GM10847 (cell line): ENCODE measurements at regions not wholly inside any gene's neighbourhood (a gene's known extent, or its start where the extent isn't known, plus 50 kb on each side); places are given as distances from the start of the nearest gene placed in this dataset.

Source experiments
- POLR2A ChIP-seq: IDR thresholded peaks from 2 replicates; pipeline ENCODE4 v1.6.1; 2011; ENCODE audit not compliant: insufficient read length; ENCODE audit errors: extremely low read depth

DNA sequence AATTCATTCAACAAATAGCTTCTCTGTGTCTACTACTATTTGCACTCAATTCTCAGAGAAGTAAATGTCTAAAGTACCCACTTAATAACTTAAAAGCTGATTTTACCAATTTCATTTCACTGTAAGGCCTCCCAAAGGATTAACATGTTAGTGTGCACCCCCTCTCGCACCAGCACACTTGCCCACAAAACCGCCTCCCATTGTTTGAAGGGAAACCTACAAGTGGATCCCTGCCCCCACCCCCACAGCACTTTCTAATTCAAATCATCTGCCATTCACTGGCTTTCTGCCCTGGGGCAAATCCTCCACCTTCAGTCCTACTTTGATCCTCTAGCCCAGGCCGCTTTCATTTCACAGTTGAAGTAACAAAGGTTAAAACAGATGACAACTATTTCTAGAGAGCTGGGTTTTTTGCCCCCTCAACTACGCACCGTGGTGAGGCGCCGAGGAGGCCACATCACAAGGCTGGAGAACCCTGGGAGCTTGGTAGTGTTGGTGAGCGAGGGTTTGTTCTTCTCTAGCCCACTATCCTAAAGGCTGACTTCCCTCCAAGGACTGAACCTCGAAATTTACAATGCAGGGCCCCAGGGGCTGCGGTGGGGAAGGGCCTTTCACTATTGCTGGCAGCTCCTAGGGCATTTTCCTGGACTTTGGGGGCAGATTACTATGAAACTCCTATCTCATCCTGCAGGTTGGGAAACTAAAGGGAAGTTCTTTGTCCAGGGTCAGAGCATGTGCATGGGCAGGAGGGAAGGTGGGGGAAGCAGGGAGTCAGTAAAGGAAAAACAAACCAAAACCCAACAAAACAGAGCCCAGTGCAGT lies 517.4 kb upstream of the ZMIZ1 start:
- no peak for TF ChIP-seq POLR2A

DNA sequence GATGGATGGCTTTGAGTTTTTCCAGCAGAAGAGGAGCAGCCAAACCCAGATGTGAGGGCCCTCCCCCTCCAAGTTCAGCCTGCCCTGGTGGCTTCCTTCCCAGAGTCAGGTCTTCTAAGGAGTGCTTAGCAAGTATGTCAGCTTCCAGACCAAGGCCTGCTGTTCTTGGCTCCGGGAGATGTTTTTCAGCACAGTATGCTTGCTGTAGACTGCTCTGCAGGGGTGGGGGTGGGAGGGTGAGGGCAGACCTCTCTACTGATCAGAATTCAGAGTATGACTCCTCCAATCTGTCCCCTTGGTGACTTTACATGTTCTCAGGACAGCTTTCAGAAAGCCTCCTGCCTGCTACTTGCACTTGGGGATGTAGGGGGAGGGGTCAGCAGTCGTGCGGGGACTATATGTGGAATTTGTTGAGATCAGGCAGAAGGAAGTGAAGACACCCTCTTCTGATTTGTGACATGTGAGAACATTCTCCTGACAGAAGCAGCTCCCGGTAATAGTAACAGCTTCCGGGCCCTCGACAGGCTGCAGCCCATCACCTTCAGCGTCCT lies 516.4 kb upstream of the ZMIZ1 start:
- TF ChIP-seq POLR2A = no peak

GRCh38 chr10:78553792-78554191 lies 515.0 kb upstream of the ZMIZ1 start:
- TF ChIP-seq POLR2A = no peak

GRCh38 chr10:78555128-78555527 lies 513.6 kb upstream of the ZMIZ1 start:
- no peak for TF ChIP-seq POLR2A

DNA sequence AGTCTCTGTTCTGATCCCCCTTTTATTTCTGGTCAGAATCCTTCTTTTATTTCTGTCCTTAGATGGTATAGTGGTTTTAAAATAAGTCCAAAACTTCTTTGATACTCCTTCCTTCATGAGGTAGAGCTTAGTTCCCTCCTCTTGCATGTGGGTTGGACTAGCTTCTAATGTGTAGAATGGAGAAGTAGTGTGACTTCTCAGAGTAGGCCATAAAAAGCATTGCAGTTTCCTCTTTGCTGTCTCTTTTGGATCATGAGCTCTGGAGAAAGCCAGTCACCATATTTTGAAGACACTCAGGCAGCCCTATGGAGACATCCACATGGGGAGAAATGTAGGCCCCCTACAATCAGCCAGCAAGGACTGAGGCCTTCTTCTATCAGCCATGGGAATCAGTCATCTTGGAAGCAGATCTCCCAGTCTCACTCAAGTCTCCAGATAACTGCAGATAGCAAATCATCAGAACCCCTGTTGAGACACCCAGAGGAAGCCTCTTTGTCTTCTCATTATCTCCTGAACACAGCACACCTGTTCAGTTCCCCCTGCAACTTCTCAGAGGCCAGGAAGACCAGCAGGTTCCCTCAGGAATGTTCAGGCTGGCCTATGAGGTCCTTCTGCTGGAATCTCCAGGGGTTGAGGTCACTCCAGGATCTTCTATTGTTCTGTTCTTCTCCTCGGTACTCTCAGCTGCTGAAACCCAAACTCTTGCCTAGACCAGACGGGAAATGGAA lies 511.9 kb upstream of the ZMIZ1 start:
- TF ChIP-seq POLR2A = no peak

DNA sequence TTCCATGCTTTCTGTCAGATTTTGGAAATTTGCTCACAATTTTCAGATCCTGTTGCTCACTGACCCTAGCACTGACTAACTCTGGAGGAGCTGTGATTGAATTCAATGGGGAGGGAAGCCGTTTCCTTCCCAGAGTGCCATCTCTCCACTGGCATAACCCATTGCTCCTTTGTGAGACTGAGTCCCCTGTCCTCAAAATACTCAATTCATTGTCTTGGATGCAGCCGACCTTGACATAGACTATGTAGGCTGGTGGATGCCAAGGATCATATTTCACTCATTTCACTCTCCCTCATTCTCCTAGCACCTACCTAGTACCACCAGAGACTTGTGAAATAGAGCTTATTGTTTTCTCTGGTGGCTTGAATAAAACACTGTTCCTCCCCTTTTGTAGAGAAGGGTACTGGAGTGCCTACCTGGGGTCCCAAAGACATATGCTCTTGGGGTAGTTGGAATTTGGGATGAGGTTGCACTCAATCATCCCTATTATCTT lies 511.3 kb upstream of the ZMIZ1 start:
- TF ChIP-seq POLR2A = no peak

DNA sequence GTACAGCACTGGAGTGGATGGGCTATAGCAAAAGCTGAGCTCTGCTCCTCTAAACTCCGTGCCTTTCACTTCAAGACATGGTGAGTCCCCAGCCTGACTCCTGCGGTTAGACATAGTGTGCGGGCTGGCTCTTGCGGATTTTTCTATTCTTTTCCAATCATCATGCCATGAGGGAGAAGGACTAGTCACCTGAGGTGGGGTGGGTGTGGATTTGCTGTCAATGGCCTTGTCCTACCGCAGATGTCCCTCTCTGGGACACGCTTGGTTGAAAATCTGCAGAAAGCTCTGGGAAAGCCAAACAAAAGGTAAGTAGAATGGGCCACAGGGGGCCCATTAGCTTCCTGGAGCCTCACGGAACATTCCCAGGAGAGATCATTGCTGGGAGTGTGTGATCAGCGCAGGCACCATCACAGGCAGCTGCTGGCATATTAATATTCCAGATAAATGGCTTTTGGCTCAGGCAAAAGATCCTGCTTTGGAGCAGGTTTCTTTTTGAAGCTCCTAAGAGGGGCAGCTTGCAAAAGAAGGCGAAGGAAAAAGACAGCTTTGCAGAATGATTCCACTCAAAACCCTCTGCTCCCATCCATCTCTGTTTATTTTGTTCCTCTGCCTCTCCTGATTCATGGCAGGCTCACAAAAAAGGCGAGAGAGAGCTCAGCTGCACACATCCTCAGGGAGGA lies 509.0 kb upstream of the ZMIZ1 start:
- no peak for TF ChIP-seq POLR2A

DNA sequence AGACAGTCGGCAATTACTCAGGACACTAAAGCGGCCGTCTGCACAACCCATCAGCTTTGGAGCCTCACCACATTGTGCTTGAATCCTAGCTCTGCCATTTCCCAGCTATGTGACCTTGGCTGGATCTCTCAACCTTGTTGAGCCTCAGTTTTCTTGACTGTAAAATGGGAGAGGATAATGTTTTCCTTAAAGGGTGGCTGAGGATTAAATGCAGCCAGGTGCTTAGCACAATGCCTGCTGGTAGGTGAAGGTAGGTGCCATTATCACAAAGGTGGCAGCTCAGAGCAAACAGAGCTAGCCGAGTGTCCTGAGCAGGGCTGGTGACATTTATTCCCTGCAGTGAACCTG lies 508.5 kb upstream of the ZMIZ1 start:
- TF ChIP-seq POLR2A = no peak

GRCh38 chr10:78563314-78563713 lies 505.5 kb upstream of the ZMIZ1 start:
- TF ChIP-seq POLR2A = no peak

DNA sequence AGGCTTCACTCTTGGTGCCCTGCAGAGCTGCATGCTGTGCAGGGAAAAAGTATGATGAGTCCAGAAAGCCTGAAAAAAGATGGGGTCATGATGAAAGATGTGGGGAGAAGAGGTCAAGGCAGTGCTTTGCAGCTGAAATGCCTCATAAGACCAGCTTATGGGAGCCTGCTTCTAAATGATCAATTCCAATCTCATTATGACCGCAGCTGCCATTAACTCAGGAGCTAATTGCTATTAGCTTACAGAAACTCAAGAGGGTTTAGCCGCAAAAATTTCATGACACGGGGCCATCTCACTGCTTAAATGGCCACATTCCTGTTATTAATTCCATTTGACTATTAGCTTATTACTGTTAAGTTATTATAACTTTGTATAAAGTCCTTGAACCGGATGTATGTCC lies 502.9 kb upstream of the ZMIZ1 start:
- TF ChIP-seq POLR2A = no peak

DNA sequence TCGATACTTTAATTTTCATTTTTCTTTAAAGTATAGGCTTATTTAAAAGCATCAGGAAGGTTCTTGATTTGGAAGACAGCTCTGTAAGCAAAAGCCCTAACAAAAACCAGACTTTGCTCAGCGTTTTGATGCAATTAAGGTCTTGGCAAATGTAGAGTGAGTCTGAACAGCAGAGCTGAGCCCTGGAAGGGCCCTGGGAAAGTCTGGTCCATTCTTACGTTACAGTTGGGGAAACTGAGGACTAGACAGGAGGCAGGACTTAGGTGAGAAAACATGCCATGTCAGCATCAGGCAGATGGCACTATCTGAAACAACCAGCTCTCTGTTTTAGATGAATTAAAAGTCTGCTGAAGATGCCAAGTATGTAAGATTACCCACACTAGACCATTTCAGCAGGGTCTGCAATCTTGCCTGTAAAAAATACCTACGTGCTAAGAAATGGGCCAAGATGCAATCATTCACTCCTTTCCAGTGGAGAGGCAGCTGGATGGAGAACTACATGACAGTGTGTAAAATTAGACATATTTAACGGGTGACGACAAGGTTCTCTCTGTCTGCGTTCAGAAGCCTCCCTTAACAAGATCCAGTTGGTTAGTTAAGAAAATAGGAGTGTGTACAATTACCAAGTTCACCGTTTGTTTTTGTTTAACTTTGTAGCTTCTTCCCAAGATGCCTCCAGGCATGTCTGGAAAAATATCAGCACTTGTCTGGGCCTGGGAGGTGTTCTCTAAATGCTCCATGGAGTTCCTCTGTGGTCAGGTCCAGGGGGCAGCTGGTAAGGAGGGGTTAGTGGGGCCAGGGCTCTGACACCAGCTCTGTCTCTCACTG lies 502.3 kb upstream of the ZMIZ1 start:
- TF ChIP-seq POLR2A = no peak

GRCh38 chr10:78567680-78568455 lies 500.9 kb upstream of the ZMIZ1 start:
- no peak for TF ChIP-seq POLR2A

DNA sequence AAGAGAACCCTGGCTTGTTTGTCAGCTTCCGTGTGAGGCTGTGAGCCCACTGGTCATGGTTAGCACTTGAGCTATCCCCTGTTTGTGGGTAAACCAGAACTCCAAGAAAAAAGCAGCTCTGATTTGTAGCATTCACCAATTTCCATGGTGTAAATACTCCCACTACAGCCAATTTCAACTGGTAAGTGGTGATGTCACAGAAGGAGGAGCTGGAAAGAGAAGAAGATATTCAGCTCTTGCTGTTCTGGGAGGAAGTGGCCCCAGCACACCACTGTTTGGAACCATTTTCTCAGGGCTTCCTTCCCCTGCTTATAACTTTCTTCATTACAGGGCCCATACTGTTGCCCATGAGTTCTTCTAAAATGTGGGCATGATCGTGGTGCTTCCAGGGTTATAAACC lies 500.1 kb upstream of the ZMIZ1 start:
- TF ChIP-seq POLR2A = no peak

GRCh38 chr10:78570633-78571235 lies 498.0 kb upstream of the ZMIZ1 start:
- TF ChIP-seq POLR2A = no peak

DNA sequence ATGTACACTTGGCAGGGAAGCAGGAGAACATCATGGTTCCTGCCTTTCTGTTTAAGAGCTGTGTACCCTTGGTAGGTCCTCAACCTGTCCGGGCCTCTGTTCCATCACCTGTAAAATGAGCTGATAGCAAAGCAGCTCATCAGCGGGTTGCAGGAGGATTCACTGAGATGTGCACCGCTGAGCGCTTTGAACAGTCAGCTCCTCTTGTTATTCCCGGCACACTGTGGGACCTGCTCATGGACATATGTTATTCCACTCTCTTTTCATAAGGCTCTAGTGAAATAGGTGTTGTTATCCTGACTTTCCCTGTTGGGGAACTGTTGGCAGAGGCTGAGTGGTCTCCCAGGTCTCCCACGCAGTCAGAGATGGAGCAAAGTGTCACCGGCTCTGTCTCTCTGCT lies 497.5 kb upstream of the ZMIZ1 start:
- TF ChIP-seq POLR2A = no peak
